GM21529 (cell line): ENCODE measurements at regions not wholly inside any gene's neighbourhood (a gene's known extent, or its start where the extent isn't known, plus 50 kb on each side); places are given as distances from the start of the nearest gene placed in this dataset.
"Not testable (repeated sequence)": the region's sequence is repeated elsewhere in the genome, so short reads cannot be mapped to it uniquely, and the experiment has no call there.

Experiments used
- ATAC-seq: cut with Tn5 transposase; IDR thresholded peaks from one replicate; pipeline ENCODE4 v1.9.1; 2021; ENCODE audit not compliant: unreplicated experiment

GRCh38 chr2:8231902-8232301, 450.0 kb upstream of the ID2 start:
- ATAC-seq = no peak

- ATAC-seq = no peak
Observed at GRCh38 chr2:8232871-8233270, 449.0 kb upstream of the ID2 start.

- peak; percentile 44 for ATAC-seq
Observed at GRCh38 chr2:8234253-8234652, 447.6 kb upstream of the ID2 start.

- ATAC-seq = peak; percentile 90
Observed at GRCh38 chr2:8234757-8235374, 447.0 kb upstream of the ID2 start.

- ATAC-seq = no peak
Observed at GRCh38 chr2:8235419-8235818, 446.4 kb upstream of the ID2 start.

GRCh38 chr2:8236391-8236790, 445.5 kb upstream of the ID2 start:
- ATAC-seq = no peak

- no peak for ATAC-seq
Observed at GRCh38 chr2:8238521-8239230, 443.2 kb upstream of the ID2 start.

- no peak for ATAC-seq
Observed at GRCh38 chr2:8239531-8240088, 442.2 kb upstream of the ID2 start.

- no peak for ATAC-seq
Observed at GRCh38 chr2:8241317-8241716, 440.5 kb upstream of the ID2 start.

- no peak for ATAC-seq
Observed at GRCh38 chr2:8242739-8243138, 439.1 kb upstream of the ID2 start.

- no peak for ATAC-seq
Observed at GRCh38 chr2:8243748-8244400, 438.0 kb upstream of the ID2 start.

GRCh38 chr2:8244639-8245038, 437.2 kb upstream of the ID2 start:
- no peak for ATAC-seq

- ATAC-seq = no peak
Observed at GRCh38 chr2:8246137-8246536, 435.7 kb upstream of the ID2 start.

- no peak for ATAC-seq
Observed at GRCh38 chr2:8247905-8248622, 433.8 kb upstream of the ID2 start.

GRCh38 chr2:8248623-8248957, 433.3 kb upstream of the ID2 start:
- ATAC-seq = no peak

- ATAC-seq = no peak
Observed at GRCh38 chr2:8249141-8249540, 432.7 kb upstream of the ID2 start.

GRCh38 chr2:8249769-8250168, 432.1 kb upstream of the ID2 start:
- no peak for ATAC-seq

GRCh38 chr2:8250290-8250689, 431.6 kb upstream of the ID2 start:
- ATAC-seq = not testable (repeated sequence)

- no peak for ATAC-seq
Observed at GRCh38 chr2:8251291-8251690, 430.6 kb upstream of the ID2 start.

GRCh38 chr2:8251856-8252255, 430.0 kb upstream of the ID2 start:
- ATAC-seq = no peak

- peak; percentile 89 for ATAC-seq
Observed at GRCh38 chr2:8252997-8253694, 428.7 kb upstream of the ID2 start.
